Pulmonary artery endothelial cell (primary cell): ENCODE measurements at regions not wholly inside any gene's neighbourhood (a gene's known extent, or its start where the extent isn't known, plus 50 kb on each side); places are given as distances from the start of the nearest gene placed in this dataset.

ENCODE experiments used
- DNase-seq: peaks from one replicate; pipeline ENCODE4 v3.0.0-alpha.2; 2011; ENCODE audit warnings: low read depth, low spot score

GRCh38 chr21:28752131-28752530 is 240.5 kb downstream of the LTN1 start:
- DNase-seq: no peak

- DNase-seq: no peak
Observed at GRCh38 chr21:28751176-28751575, 241.5 kb downstream of the LTN1 start.

- no peak for DNase-seq
Observed at GRCh38 chr21:28750565-28750964, 242.1 kb downstream of the LTN1 start.

- no peak for DNase-seq
Observed at GRCh38 chr21:28749536-28749935, 243.1 kb downstream of the LTN1 start.

- no peak for DNase-seq
Observed at GRCh38 chr21:28747464-28747863, 245.2 kb downstream of the LTN1 start.

GRCh38 chr21:28746166-28746565 is 246.5 kb downstream of the LTN1 start:
- no peak for DNase-seq

GRCh38 chr21:28745131-28746016 is 247.3 kb downstream of the LTN1 start:
- peak; percentile 77 for DNase-seq

GRCh38 chr21:28743723-28744122 is 249.0 kb downstream of the LTN1 start:
- no peak for DNase-seq

GRCh38 chr21:28742527-28742926 is 250.2 kb downstream of the LTN1 start:
- DNase-seq: peak; percentile 19

GRCh38 chr21:28740125-28740524 is 252.6 kb downstream of the LTN1 start:
- no peak for DNase-seq

- DNase-seq: no peak
Observed at GRCh38 chr21:28738882-28739281, 253.8 kb downstream of the LTN1 start.

- no peak for DNase-seq
Observed at GRCh38 chr21:28738420-28738704, 254.3 kb downstream of the LTN1 start.

- peak; percentile 8 for DNase-seq
Observed at GRCh38 chr21:28737674-28738419, 254.8 kb downstream of the LTN1 start.

GRCh38 chr21:28734522-28735175 is 258.0 kb downstream of the LTN1 start:
- DNase-seq: no peak

- no peak for DNase-seq
Observed at GRCh38 chr21:28731700-28732321, 260.9 kb downstream of the LTN1 start.

GRCh38 chr21:28729887-28730286 is 262.8 kb downstream of the LTN1 start:
- no peak for DNase-seq

- DNase-seq: no peak
Observed at GRCh38 chr21:28727809-28728208, 264.9 kb downstream of the LTN1 start.

GRCh38 chr21:28725396-28725795 is 267.3 kb downstream of the LTN1 start:
- DNase-seq: no peak

- no peak for DNase-seq
Observed at GRCh38 chr21:28723646-28724045, 269.0 kb downstream of the LTN1 start.

GRCh38 chr21:28719723-28720122 is 273.0 kb downstream of the LTN1 start:
- no peak for DNase-seq

- no peak for DNase-seq
Observed at GRCh38 chr21:28714777-28715464, 277.8 kb downstream of the LTN1 start.
